Left renal pelvis (tissue), 4 donors: ENCODE measurements at regions not wholly inside any gene's neighbourhood (a gene's known extent, or its start where the extent isn't known, plus 50 kb on each side); places are given as distances from the start of the nearest gene placed in this dataset.
"Not testable (repeated sequence)": the region's sequence is repeated elsewhere in the genome, so short reads cannot be mapped to it uniquely, and the experiment has no call there.

Experiments used
- DNase-seq, 4 donors: peaks; one replicate each; pipeline ENCODE4 v3.0.0-alpha.2; 2013; ENCODE audit warnings: low read depth in 4 of 4, low spot score in 3 of 4

DNA sequence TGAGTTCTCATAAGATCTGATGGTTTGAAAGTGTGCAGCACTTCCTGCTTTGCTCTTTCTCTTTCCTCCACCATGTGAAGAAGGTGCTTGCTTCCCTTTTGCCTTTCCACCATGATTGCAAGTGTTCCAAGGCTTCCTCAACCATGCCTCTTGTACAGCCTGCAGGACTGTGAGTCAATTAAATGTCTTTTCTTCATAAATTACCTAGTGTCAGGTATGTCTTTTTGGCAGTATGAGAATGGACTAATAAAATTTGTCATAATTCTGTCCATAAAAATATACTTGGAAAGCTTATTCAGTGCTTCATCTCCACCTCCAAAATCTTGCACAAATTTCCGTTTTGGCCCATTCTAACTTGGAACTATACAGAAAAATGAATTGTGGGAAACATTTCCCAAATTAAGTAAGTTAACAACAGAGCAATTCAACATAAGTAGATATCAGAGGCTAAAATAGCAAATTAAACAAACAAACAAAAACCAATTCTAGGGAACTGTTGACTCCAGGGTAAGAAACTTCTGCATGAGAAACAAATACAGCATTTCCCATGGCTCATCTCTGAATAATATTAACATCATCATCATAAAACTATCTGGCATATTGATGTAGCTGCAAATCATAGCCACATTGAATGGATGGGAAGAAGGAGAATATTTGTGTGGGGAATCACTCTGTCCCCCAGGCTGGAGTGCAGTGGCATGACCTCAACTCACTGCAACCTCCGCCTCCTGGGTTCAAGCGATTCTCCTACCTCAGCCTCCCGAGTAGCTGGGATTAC lies 459.5 kb upstream of the FAR2 start:
- no peak for DNase-seq

DNA sequence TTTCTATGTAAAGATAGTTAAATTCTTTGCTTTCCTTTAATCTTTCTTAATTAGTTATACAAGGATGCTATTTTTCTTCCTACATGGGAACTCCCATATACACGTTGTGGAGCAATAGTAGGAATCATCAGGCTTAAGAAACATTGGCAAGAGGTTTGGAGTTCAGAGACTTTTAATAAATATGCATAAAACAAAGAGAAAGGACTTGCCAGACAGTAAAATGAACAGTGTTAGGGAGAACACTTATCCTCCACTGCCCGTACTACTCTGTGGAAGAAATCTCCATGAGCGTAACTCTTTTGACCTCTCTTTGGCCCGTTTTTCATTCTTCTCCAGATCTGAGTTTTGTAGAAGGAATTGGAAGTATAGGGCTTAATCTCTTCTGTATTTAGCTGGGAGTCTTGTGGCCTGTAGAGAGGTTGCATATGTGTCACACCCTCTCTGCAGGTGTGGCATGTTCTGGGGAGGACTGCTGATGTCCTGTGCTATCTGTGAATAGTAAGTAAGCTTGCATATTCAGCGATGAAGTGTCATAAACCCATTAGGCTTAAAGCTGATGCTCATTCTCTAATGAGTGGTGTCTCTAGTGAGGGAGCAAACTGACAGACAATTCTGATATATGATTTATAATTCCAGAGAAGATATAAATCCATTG lies 455.4 kb upstream of the FAR2 start:
- no peak for DNase-seq

DNA sequence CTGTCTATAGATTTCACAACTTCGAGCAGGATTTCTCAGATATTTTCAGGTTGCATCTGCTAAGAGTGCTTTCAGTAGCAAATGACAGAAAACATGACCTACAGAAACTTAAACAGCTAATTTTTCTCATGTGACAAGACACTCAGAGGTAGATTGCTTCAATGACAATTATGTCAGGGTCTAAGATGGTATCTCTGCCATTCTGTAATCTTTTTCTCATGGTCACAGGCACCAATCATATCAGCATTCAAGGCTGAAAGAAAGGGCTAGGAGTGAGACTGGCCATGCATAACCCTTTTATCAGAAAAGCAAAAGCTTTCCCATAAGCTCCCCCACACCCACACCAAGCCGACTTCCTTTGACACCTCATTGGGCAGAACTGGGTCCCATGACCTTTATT lies 450.5 kb upstream of the FAR2 start:
- DNase-seq = no peak

DNA sequence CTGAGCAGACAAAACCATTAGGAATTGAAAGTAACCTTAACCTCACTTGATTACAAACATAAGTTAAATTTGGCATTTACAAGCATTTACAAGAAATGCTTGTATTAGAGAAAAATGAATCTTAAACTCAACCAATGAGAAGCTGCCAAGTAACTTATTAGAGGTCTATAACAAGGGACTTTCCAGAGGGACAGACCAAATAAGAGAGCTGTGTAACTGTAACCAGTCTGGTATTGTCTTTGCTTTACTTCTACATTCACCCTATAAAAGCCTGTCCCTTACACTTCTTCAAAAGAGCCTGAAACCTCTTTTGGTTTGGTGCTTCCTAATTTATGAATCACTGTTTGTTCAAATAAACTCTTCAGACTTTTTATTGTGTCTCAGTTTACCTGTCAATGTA lies 450.0 kb upstream of the FAR2 start:
- no peak for DNase-seq

DNA sequence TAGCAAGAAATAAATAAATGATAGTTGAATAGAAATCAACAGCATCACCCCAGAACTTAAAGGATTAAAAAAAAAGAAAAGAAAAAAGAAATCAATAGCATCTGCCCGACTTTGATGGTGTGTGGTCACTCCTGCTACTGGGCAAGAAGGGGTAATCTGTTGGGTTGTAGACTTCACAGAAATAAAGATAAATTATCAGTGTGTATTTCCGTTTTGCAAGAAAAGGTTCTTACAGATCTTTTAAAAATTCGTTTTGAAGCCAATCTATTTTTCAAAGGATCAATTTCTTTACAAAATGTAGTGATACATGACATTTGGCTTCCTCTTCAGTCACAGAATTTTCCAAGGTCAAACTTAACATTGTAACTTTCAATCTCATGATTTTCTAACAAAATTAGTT lies 448.9 kb upstream of the FAR2 start:
- DNase-seq = no peak

DNA sequence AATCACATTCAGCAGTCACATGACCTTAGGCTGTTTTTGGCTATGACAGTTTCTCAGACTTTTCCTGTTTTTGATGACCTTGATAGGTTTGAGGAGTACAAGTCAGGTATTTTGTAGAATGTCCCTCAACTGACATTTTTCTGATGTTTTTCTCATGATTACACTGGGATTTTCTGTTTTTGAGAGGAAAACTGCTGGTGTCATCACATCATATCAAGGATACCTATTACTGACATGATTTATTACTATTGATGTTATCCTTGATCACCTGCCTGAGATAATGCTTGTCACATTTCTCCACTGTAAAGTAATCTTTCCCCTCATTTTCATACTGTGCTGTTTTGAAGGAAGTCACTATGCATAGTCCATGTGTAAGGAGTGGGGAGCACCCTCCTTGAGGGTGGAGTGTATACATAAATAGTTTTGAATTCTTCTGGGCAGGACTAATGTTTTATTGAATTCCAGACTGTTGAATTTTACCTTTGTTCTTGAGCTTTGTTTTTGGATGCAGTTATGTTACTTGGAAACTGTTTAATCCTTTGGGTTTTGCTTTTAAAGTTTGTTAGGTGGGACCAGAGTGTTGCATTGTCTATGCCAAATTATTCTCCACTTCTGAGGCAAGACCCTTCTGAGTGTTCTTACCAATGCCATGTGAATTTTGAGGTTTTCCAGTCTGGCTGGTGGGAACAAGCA lies 444.5 kb upstream of the FAR2 start:
- DNase-seq = no peak

DNA sequence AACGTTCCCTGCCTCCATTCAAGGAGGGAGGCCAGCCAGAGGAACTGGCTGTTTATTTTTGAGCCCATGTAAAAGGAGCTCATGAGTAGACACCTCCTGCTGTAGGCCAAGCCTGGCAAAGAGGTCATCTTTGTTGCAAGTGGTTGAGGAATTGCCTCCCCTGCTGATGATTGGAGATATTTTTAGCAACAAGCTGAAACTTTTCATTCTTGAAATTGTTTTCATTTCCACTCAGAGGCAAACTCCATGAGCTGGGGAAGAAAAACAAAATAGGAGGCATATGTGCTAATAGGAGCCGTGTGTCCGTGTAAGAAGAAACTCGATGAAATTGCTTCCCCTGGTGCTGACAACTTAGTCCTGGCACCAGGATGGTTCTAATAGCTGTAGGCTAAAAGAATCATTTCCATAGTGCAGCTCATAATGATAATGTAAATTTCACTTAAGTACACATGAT lies 440.1 kb upstream of the FAR2 start:
- DNase-seq = no peak

DNA sequence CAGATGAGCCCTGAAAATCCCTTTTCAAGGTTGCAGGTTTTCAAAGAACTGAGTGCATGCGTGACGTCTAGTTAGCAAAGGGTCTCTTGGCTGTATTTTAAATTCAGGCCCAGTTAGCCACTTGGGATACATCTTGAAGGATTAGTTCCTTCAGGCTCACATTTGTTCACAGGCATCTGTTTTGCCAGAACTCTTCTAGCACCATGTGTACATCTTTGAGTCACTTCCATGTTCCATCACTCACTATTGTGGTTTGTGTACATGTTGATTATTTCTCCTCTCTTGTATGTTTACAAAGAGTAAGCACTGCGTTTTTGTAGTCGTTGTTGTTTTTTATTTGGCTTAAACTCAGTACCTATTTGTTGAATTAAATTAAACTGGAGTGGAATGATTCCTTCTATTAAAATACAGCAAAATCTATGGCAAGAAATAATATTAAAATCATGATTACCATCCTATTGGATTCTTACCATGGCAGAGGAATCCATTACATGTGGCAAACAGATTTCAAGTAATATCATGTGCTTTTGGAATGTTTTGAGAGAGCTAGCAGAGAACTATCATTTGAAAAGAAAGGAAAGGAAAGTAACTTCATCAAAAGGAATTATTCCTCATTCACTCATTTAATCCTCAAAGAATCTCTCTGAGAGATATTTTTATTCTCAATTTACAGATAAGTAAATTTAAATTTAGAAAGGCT lies 438.9 kb upstream of the FAR2 start:
- DNase-seq = no peak

DNA sequence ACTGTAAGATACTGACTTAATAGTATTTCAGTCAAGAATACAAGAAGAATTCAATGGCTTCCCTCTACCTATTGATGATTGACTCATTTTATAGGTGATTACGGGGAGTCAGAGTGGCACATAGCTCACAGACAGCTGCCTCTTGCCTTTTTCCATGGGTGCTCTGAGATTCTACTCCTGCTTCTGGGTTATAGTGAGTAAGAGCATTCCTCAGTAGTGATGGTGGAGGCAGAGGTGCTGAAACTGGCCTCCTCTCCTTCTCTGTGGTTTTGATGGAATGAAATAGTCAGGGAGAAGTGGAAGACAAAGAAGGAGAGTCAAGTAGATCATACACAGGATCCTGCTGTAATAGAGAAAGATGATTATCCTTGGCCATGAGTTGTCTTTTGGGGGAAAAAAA lies 438.2 kb upstream of the FAR2 start:
- DNase-seq = no peak

DNA sequence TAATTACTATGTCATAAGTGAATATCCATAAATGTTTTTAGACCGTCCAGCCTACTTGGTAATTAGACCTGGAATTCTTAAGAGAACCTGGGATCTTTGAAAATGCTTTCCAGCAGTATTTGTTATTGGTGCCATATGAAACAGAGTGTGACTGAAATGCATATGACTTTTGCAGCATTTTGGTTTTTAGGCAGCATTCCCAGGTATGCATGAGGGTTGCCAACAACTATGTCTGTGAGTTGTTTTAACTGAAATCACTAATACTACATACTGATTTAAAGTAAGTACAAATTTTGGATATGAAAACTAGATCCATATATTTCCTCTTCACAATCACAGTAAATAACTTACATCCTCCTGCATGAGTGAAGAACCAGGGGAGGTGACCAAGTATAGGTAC lies 437.7 kb upstream of the FAR2 start:
- no peak for DNase-seq

DNA sequence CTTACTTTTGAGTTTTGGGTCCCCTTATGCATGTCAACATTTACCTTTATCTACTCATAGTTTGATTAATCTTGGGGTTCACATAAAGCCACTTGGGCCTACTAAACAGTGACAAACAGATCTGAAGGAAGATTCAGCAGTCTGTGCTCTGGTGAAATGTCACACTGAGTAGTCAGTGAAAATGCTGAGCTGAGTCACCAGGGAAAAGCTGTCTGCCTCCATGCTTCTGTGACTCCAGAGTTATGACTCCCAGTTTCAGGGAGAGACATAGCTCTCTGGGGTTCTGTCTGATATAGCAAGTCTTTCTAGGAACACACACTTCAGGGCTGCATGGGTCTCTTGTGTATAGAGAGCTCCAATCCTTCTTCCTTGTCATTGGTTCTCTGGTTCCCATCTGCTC lies 406.3 kb upstream of the FAR2 start:
- DNase-seq = no peak

DNA sequence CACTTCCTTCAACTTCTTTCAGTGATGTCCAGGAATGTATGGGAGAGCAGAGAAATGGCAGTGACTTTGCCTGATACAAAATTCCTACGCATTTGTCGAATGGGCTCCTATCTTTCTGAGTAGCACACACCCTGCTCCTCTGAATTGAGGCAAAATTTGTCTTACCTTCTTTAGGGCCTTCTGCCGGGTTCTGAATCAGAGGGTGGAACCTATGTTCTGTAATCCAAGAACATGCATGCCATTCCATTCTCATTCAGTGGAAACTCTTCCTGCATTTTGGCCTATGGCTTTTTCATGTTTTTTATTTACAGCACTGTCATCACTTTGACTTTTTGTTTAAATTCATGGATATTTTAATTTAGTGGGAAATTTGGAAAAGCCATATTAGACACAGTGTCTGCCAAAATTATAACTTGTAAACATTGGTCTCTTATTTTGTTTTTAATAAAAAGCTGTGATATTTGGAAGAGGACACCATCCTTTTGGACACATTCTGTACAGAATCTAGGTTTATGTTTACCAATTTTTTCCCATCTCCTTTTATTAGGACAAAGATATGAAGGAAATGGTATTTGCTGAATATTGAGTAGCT lies 402.2 kb upstream of the FAR2 start:
- no peak for DNase-seq

DNA sequence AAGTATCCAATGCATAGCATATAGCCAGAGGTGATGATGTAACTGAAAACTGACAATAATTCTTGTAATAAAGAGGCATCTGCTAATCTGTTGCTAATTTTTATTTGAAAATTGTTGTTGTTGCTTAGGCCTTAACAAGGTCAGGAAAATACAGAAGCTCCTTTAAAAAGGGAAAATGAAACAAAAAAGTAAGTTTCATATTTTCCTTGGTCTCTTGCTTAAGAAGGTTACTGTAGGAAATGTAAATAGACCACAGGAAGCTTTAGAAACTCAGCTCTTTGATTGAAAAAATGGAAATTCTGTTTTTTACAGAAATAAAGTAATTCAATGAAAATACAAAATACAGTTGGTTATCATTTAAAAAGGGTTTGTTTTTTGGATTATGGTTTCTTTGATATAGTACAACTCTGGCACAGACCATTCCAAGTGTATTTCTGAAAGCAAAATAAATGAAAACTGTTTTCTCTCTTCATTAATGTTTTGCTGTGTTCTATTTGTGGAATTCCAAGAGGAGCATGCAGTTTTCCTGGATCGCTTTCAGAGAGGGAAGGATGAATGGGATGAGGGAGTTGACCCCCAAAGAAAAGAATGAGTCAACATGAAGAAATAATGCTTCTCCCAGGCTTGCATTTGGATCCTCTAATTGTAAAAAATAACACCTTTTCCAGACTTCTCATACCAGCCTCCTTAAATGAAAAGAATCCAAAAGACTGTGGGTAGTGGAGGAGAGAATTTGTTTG lies 398.0 kb upstream of the FAR2 start:
- no peak for DNase-seq

DNA sequence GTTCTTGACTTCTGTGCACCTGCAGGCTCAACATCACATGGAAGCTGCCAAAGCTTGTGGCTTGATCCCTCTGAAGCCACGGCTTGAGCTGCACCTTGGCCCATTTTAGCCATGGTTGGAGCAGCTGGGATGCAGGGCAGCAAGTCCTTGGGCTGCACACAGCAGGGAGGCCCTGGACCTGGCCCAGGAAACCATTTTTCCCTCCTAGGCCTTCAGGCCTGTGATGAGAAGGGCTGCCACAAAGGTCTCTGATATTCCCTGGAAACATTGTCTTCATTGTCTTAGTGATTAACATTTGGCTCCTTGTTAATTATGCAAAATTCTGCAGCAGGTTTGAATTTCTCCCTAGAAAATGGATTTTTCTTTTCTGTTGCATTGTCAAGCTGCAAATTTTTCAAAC lies 394.1 kb upstream of the FAR2 start:
- DNase-seq = no peak

DNA sequence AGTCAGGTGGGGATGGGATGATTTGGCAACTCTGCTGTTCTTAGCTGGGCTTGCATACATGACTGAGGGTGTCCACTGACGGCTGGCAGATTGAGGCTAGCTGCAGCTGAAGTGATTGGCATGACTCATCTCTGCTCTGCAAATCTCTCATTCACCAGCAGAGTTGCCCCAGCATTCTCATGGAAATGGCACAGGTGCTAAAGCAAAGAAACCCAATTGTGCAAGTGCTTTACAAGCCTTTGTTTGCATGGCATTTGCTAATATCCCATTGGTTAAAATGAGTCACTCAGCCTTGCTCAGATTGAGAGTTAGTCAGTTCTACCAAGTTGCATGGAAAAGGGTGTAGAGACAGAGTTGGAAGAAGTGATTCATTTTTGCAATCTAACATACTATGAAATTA lies 389.7 kb upstream of the FAR2 start:
- no peak for DNase-seq

DNA sequence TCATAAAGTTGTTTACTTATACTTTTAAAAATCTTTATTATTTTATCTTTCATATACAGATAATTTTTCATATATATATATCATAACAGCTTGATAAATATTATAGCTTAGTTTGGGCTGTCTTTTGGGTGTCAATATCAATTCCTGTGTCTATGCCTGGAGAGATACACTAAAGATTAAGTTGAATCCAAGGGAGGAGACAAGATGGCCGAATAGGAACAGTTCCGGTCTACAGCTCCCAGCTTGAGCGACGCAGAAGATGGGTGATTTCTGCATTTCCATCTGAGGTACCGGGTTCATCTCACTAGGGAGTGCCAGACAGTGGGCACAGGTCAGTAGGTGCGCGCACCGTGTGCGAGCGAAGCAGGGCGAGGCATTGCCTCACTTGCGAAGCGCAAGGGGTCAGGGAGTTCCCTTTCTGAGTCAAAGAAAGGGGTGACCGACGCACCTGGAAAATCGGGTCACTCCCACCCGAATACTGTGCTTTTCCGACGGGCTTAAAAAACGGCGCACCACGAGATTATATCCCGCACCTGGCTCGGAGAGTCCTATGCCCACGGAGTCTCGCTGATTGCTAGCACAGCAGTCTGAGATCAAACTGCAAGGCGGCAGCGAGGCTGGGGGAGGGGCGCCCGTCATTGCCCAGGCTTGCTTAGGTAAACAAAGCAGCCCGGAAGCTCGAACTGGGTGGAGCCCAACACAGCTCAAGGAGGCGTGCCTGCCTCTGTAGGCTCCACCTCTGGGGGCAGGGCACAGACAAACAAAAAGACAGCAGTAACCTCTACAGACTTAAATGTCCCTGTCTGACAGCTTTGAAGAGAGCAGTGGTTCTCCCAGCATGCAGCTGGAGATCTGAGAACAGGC lies 388.8 kb upstream of the FAR2 start:
- not testable (repeated sequence) for DNase-seq

DNA sequence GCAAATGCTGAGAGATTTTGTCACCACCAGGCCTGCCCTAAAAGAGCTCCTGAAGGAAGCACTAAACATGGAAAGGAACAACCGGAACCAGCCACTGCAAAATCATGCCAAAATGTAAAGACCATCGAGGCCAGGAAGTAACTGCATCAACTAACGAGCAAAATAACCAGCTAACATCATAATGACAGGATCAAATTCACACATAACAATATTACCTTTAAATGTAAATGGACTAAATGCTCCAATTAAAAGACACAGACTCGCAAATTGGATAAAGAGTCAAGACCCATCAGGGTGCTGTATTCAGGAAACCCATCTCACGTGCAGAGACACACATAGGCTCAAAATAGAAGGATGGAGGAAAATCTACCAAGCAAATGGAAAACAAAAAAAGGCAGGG lies 387.2 kb upstream of the FAR2 start:
- DNase-seq = not testable (repeated sequence)

DNA sequence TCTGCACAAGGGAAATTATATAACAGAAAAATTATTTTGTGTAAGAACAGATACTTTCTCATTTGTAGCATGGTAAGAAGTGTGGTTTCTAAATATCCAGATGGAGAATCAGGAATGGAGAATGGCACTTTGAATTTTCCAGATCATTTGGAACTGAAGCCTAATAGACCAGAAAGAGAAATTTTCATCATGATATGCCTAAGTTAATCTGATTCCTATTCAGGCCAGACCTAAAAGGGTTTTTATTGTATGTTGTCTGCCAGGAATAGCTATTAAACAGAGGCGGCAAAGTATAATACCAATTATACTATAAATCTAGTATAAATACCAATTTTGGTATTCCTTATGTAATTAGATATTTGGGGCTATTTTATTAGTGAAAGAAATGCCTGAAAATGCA lies 382.7 kb upstream of the FAR2 start:
- DNase-seq = no peak

DNA sequence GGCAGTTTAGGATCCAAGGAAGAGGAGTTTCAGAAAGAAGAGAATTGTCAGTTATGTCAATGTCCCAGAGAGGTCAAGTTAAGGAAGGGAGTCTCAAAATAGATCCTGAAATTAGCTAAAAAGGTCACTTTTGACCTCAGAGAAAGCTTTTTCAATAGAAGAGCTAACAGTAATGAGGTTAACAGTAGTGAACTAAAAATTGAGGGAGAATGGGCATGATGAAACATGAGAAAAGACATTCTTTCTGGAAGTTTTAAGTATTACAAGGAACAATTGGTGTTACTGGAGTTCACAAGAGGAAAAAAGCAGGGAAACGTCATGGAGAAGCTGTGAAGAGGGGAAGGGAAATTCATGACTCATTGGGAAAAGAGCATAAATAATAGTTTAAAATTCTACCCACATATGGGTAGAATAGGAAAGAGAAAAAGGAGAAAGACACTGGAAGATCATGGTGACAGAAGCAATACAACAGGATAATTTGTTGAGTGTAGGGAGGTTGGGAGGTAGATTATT lies 381.2 kb upstream of the FAR2 start:
- DNase-seq = no peak
